Fibroblast of peridontal ligament (primary cell): ENCODE measurements at regions not wholly inside any gene's neighbourhood (a gene's known extent, or its start where the extent isn't known, plus 50 kb on each side); places are given as distances from the start of the nearest gene placed in this dataset.
A peak's percentile ranks its signal among the peaks of the same experiment; 100 is the strongest.

Source experiments
- DNase-seq: peaks from one replicate; pipeline ENCODE4 v3.0.0-alpha.2; 2010; ENCODE audit errors: extremely low read depth

DNA sequence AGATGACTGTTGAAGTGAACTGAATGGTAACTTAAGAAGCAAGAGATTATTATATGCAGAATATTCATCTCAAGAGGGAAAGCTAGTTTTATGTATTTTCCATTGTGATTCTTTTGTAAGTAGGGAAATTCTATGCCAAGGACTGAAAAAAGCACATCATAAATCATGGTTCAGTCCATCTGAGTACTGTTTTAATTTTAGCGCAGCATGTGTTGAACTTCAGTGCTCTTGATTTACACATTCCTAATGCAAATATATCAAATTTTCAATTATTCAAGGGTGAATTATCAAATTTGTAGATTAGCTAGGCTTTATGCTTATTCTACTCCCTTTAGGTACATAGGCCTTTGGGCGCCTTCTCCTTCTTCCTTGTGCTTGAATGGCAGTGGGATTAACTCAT is 50.3 kb upstream of the TCF12 start:
- no peak for DNase-seq

DNA sequence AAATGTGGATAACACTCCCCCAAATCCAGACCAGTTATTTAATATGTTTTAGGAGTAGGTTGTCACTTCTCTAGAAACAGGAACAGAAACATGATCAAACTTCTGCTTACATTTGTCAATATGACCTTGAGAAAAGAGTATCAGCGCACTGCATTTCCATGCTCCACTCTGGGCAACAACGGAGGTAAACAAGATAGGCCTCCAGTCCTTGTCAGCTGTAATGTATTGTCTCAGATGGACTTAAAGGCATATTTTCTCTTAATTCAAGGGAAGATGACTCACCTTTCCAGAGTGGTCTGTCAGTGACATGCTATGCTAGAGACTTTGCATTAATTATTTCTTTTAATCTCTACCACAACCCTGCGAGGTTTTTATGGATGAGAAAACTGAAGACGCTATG is 51.6 kb upstream of the TCF12 start:
- no peak for DNase-seq

DNA sequence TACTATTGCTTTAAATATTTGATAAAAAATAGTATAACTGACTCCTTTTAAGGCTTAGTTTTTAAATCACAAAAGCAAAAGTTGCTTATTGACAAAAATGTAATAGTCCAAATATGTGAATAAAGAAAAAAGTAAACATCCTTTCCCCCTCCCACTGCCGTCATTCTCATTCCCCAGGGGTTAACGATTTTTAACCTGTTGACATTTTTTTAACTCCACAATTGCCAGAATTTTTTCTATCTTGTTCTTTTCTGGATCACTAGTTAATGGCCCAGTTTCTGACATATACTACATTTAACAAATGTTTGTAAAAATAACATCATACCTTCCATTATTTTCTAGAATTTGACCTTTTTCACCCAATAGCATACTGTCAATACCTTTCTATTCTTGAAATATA is 60.6 kb upstream of the TCF12 start:
- DNase-seq: no peak

DNA sequence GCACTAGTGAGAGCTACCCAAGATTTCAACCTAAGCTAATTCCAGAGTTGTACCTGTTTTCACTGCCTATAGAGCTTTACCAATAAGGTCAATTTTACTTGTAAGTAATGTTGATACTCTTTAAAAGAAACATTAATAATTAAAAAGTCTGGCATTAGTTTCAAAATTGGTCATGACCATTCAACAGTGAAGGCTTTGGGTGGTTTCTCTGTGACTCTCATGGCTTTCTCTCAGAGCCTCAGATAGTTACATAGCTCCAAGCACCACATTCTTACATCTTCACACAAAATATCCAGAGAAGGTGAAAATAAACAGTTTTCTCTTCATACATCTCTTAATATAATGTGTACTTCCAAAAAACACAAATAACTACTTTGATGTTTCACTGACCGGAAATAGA is 61.5 kb upstream of the TCF12 start:
- no peak for DNase-seq

DNA sequence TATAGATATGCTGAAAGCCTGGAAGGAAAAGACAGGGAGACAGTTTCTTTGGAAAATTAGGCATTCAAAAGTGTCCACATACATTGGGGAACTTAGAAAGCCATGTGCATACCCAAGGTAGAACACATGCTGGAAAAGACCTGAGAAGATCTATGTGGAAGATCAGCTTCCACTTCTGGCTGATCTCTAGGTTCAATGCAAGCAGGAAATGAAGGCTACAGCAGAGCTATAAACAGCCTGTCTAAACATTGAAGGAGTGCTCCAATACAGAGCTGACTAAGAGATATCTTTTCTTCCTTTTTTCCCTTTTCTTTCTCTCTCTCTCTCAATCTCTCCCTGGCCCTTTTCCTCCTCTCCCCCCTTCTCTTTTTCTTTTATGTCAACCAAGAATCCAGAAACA is 73.6 kb upstream of the TCF12 start:
- no peak for DNase-seq

DNA sequence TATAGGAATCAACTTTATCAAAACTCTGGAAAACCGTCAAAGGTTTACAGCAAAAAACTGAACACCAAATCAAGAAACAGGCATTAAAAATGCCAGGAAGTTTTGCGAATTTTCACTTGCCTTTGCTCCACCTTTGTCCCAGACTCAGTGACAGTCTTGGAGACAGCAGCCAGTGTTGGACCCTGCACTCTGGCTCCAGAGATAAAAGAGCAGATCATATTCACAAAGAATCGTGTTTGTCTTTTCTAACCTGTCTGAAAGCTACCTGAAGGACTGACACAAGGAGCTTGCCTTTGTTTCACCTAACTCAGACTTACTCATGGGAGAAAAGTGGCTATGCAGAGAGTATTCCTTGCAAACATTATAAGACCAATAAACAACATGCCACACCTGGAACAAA is 74.0 kb upstream of the TCF12 start:
- no peak for DNase-seq

DNA sequence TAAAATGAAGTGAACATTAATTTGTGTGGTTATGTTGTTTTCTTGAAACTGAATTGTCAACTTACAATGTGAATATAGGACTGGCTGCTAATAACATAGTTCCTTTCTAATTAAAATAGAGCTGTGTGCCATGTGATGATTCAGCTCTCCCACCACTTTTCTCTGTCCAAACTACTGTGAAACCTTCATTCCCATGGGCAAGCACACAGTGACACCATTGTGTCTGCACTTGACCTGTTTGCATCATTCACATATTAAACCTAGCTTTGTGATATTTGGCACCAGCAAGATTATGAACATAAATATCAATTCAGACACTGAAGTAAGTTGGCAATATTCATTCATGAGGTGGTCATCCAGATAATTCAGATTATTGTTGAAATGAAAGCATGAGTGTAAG is 78.8 kb upstream of the TCF12 start:
- DNase-seq: no peak

DNA sequence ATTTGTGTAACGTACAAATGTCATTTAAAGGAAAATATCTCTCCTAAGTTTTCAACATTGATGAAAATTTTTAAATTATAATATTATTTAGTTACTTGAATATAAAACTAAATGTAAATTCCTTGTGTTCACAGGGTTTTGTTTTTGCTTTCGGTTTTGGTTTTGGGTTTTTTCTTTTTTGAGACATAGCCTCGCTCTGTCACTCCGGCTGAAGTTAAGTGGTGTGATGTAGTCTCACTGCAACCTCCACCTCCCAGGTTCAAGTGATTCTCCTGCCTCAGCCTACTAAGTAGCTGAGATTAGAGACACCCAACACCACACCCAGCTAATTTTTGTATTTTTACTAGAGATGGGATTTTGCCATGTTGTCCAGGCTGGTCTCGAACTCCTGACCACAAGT is 79.3 kb upstream of the TCF12 start:
- DNase-seq: no peak

DNA sequence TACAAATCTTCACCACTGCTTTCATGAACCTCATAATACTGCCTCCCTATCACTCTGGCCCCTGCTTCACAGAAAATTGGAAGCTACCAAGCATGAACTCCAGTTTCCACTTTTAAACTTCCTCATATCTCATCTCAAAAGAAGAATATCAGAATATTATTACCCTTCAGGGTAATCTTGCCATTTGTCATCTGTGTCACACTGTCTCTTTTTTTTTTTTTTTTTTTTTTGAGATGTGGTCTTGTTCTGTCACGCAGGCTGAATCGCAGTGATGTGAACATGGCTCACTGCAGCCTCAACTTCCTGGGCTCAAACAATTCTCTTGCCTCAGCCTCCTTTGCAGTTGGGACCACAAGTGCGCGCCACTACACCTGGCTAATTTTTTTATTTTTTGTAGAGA is 80.4 kb upstream of the TCF12 start:
- DNase-seq: no peak

DNA sequence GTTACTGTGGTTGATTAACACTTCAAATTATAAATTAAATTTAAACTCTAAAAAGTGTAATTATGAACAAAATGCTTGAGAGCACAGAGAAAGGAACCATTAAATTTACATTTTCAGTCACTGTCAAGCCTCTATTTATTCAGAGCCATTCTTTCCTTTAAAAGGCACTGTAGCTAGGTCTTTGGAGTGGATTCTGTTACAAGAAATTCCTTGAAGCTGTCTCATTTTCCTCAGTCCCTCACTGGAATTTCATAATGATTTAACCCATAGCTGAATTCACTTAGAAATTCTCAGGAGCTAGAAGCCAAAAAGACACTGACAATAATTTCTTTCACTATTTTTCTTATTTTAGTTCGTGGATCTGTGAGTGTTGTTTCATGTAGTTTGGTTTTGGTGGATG is 81.2 kb upstream of the TCF12 start:
- peak; percentile 71 for DNase-seq

DNA sequence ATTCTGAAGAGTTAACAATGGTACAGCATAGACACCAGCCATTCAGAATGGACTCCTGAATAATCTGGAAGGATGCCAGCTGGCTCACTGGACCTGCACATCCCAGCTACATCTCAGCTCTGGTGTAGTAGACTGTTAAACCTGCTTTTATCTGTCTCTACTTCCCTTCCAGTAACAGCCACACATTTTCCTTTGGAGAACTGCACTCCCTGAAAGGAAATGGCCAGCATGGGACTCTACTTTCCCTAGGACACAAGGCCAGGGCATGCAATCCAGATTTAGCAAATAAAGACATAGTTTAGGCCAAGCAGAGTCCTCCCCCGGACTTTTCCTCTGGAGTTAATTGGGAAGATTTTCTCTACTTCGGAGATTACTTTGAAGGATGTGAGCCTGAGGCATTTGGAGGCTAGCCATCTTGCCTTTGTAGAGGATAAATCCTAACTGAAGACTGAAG is 82.7 kb upstream of the TCF12 start:
- DNase-seq: peak; percentile 32

DNA sequence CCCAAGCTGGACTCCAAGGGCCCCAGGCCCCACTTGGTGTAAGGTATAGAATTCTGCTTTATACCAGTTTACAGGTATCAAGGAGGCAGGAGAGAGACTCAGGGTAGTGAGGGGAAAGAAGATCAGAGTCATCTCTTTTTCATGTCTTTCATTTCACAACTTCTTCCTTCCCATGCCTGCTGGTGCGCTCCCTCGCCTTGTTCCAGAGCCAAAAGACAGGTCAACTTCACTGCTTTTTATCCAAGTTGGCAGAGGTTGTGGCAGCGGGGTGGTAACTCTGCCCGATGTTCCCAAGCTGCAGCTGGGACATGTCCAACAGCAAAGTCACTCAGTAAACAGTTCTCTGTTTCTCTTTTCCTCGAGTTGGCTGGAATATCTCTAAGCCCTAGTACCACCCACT is 86.3 kb upstream of the TCF12 start:
- DNase-seq: peak; percentile 30

DNA sequence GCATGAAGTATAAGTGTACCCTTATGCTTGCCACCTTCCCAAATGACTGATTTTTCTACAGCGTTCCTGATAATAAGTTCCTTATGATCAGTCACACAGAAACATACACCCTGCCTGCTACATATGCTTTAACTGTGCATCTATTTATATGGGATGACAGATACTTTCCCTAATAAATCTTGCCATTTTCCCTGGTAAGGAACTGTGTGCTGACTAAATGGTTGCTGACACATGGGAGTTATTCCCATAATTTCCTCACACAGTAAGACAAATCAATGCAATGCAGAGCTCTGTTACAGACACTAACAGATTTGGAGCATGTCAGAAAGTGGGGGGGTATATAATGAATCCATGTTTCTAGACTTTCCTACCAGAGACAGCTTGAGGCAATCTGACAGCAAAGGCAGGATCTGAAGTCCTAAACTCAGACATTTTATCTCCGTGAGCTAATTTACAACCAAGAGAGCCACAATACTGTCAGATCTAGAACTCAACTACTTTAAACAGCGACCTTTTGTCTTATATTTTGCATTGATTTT is 86.9 kb upstream of the TCF12 start:
- no peak for DNase-seq

DNA sequence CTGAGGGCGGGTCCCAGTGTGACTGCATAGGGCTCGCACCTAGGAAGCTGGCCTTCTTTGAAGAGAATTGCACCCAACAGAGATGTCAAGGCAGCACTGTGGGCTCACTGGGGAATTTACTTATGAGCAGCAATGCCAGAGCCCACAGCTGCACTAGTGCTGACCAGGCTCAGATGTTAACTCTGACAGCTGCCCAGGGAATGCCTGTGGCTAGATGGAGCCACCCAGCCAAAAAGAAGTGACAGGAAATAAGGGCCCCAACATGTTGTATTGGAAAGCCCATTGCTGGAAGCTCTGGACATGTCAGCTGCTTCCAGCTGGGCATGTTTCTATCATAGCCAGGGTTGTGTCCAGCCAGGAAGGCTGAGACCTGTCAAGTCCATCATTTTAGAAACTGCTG is 90.9 kb upstream of the ZNF280D start:
- peak; percentile 32 for DNase-seq

DNA sequence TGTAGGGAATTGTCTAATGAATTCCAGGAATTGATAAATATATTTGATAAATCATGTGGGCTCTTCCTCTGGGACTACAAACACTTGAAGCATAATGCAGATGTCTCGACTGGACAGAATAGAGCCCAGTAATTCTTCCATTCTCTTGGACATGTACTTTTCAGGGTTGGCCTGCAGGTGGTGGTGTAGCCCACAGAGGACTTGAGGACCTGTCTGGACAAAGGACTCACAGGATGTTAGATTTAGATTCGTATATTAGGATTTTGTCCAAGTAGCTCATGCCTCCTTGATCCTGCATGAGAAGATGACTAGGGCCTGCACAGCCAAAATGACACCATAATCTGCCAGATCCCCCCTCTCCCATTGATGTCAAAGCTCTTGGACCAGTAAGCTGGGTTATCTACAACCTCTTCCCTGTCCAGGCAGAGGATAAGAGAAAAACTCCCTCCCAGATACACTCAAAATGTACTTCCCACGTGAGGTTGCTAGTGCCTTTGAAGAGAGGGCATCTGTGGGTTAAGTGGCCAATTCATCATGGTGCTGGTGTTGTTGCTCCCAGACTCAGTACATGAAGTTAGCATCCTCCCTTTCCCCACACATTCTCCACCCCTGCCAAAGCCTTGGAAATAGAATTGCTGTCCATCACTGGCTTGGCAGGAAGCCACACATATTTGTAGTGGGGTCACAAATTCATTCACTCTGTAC is 88.6 kb upstream of the ZNF280D start:
- peak; percentile 78 for DNase-seq

DNA sequence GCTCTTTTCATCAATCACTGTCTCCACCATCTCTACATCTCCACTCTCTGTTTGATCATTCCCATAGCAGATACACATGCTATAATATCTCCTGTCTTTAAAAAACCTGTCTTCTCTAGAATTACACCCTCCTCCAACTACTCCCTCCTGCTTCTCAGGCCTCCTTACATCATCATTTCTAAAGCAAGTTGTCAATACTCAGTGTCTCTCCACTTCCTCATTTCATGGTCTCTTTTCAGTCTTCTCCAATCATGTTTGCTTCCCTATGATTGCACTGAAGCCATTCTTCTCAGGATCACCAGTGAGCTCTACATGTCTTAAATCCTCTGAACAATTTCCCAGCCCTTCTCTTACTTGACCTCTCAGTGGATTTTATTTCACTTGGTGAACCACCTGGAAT is 87.0 kb upstream of the ZNF280D start:
- DNase-seq: no peak

DNA sequence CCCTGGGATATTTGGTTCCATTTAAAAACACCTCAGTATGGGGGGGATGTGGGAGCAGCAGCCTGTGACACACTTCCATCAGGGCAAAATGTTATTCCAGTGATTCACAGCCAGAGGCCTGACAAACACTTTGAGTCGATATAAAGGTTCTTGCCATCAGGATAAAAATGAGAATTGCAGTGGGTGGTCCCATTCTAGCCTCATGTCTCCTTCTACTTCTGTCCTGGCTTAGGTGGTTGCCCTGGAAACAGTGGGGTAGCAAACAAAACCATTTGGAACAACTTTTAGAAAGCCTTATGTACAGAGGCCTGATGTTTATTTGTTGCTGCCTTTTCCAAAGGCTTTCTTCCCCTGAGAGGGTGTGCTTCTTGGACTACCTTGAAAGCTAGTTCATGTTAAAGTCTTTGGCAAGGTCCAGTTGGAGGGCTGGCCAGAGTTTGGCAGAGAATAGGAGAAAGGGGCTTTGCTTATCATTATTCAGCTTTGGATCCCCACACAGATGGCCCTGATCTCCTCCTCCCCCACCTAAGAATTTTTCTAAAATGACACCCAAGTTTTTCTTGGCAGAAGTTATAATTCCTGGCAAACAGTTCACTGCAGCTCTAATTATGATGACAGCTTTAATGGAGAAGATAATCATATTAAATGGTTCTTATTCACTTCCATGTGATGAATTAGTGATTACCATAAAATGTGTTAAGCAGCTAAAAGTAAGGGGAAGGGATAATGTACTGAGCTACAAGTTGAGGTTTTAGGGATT is 84.2 kb upstream of the ZNF280D start:
- DNase-seq: peak; percentile 28

DNA sequence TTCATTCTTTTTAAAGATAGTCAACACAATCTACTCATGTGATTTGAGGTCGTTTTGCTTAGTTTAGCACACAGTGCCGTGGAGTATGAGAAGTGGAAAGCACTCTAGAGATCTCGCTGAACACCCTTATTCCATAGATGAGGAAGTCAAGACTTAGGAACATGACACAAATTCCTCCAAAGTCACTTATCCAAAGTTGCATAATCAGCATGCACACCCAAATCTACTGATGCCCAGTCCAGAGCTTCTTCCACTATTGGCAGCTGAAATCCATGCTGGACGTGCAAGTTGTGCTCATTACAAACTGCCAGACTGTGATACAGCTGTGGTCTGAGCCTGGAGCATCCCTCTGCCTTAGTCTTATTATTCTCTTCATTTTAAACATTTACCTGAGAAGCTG is 83.5 kb upstream of the ZNF280D start:
- no peak for DNase-seq

DNA sequence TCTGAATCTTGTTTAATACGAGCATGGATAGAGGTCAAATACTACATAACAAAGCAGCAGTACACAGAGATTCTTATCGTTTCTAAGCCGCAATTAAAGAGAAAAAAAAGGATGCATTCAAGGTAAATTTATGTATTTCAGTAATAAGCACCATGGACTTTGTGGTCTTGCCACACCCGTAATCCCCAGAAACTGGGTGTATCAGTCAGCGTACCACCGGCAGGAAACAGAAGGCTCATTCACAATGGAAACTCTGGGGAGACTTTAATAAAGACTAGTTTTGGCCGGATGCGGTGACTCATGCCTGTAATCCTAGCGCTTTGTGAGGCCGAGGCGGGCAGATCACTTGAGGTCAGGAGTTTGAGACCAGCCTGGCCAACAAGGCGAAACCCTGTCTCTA is 81.9 kb upstream of the ZNF280D start:
- DNase-seq: no peak

DNA sequence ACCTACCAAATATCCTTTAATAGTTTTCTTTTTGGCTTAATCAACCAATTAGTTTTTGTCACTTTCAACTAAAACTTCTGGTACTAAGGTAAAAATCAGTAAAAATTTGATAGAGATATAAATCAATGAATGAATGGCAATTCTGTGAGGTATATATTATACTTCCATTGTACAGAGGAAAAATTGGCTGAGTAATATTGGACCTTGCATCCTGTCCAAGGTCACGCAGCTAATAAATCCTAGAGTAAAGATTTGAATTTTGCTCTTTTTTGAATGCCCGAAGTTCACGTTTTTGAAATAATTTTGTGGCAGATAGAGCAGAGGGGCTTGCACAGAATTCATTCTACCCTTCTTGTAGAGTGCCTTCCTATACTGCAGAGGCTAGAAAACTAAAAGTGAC is 81.1 kb upstream of the ZNF280D start:
- no peak for DNase-seq

DNA sequence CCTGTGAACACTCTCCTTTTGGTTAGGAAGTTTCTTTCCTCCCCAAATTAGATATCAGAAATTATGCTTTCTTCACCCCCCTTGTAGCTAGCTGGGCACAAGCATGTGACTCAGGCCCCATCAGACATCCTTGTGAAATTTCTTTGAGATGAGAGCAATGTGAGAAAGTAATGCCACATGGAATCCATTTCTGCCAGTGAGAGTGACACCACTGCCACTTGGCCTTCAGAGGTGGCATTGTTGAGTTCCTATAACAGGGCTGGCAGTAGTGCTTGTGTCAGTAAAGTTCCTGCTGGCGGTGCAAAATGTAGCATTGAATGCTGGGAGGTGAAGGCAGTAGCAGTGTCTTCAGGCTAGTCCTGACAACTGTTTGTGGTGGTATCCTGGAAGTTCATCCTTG is 80.7 kb upstream of the ZNF280D start:
- no peak for DNase-seq

DNA sequence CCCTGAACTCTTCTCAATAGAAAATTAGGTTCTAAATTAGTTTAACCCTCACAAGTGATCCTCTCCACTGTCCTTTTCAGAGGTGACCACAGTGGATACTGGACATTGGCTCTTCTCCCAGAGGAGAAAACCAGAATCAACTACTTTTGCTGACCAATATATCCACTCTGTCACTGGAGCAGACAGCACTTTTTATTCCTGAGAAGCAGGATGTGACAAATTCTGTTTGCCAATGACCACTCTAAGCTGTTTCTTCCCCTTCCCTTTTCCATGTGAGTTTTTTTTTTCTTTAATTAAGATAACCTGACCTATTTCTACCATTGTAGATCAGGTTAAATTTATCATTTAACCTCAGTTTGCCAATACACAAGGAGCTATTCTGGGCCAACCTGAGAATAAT is 79.7 kb upstream of the ZNF280D start:
- no peak for DNase-seq

DNA sequence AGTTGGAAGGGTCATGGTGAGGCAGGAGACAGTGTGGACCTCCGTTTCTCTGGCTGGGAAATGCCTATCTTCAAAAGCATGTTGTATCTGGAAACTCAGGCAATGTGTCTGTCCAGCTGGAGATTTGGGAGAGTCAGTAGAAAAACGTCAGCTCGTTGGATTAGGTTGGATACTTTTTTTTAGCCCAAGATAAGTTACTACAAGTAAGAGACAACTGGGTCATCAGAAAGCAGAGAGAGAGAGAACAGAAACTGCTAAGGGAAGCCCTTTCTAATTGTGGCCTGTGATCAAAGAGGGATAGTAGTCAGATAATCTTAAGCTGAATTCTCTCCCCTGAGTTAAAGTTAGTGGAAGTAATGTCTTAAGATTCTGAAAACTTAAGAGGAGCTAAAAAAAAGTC is 78.9 kb upstream of the ZNF280D start:
- no peak for DNase-seq
